ENCODE measurements at regions not wholly inside any gene's neighbourhood (a gene's known extent, or its start where the extent isn't known, plus 50 kb on each side); places are given as distances from the start of the nearest gene placed in this dataset.

DNA sequence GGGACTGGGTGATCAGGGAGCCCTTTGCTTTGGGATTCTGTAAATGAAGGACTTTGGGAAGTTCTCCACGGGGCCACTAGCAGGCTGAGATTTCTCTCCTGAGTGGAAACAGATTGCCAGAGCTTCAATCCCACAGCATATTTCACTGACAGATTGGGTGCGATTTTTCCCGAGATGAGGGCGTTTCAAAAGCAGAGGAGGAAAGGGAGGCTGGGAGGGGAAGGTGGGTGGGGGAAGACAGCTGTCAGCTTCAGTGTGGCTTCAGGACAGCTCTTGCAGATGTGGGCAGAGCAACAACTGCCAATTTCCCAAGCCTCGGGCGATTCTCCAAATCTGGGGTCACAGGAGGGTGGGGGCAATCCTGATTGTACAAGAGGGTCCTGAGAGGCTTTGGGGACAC lies 258.5 kb upstream of the ADRA1B start:
- TF ChIP-seq, protein P1, sequence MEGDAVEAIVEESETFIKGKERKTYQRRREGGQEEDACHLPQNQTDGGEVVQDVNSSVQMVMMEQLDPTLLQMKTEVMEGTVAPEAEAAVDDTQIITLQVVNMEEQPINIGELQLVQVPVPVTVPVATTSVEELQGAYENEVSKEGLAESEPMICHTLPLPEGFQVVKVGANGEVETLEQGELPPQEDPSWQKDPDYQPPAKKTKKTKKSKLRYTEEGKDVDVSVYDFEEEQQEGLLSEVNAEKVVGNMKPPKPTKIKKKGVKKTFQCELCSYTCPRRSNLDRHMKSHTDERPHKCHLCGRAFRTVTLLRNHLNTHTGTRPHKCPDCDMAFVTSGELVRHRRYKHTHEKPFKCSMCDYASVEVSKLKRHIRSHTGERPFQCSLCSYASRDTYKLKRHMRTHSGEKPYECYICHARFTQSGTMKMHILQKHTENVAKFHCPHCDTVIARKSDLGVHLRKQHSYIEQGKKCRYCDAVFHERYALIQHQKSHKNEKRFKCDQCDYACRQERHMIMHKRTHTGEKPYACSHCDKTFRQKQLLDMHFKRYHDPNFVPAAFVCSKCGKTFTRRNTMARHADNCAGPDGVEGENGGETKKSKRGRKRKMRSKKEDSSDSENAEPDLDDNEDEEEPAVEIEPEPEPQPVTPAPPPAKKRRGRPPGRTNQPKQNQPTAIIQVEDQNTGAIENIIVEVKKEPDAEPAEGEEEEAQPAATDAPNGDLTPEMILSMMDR (IDR thresholded peaks at IDR 0.05) = no peak
- ATAC-seq = peak in 1 of 8 donors; percentile 24
- Histone ChIP-seq H3K4me1 (peaks cover 0 to 25% (median 4%) of the 10 kb centered on the region in 9 donors), H3K9me3 (no peaks in the 10 kb centered on the region), H3K27ac (no peak overlapping the region), H3K4me3 (no peak overlapping the region), H3K27me3 (no peaks in the 10 kb centered on the region), H3K36me3 (no peaks in the 10 kb centered on the region)
- DNase-seq = no peak
- intact Hi-C loops (cut with DNase I) = loop anchor here in 1 of 10 donors (10.0 kb wide), 2 partner anchors 143 to 213 kb away; no protein-coding TSS in a partner anchor
- WGBS, 2 donors = 39 to 44% methylated on average over 6 of the region's 6 CpGs

DNA sequence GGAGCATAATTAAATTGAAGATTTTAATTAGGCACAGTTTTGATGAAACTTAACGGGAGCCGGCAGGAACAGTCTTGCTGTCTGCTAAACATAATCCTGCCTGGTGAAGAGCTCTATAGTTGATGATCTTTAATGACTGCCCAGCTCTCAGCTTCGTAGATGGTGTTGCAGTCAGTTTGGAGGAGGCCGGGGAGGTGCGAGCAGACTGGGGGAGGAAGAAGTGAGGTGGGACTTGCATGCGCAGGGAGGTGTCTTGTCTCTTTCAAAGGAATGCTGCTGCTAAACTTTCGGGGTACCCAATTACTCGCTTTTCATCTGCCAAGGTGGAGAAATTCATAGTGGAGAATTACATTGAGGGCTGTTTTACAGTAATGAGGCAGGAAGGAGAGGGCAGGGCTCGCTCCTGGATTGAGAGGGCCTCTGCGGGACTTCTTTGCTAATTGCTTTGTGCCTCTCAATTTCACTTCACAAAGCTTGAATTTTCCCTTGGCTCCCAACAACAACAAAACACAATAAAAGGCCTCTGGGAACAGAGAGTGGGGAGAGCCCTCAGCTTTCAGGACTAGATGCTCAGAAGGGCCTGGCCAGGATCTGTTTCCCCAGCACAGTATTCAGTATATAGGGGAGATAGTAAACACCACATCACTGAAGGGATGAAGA lies 257.9 kb upstream of the ADRA1B start:
- Histone ChIP-seq H3K27ac (no peak overlapping the region), H3K9me3 (no peaks in the 10 kb centered on the region), H3K36me3 (no peaks in the 10 kb centered on the region), H3K27me3 (no peaks in the 10 kb centered on the region), H3K4me3 (no peak overlapping the region), H3K4me1 (peaks cover 0 to 25% (median 4%) of the 10 kb centered on the region in 9 donors)
- no peak for ATAC-seq
- intact Hi-C loops (cut with DNase I) = loop anchor here in 1 of 10 donors (10.0 kb wide), 2 partner anchors 144 to 214 kb away; no protein-coding TSS in a partner anchor
- 83 to 88% methylated on average over 10 of the region's 10 CpGs for WGBS, 2 donors
- no peak for DNase-seq
- TF ChIP-seq, protein P1 (IDR thresholded peaks at IDR 0.05) = no peak

- Histone ChIP-seq H3K4me3 (no peak overlapping the region), H3K36me3 (no peaks in the 10 kb centered on the region), H3K4me1 (peaks cover 0 to 25% (median 2%) of the 10 kb centered on the region in 9 donors), H3K9me3 (no peaks in the 10 kb centered on the region), H3K27me3 (no peaks in the 10 kb centered on the region), H3K27ac (no peak overlapping the region)
- no peak for ATAC-seq
- WGBS, 2 donors = 65 to 72% methylated on average over 2 of the region's 2 CpGs
- no peak for DNase-seq
- intact Hi-C loops (cut with DNase I) = no loop called here
- TF ChIP-seq, protein P1 (IDR thresholded peaks at IDR 0.05) = no peak
These were observed 255.9 kb upstream of the ADRA1B start for GRCh38 chr5:159660401-159660800.

DNA sequence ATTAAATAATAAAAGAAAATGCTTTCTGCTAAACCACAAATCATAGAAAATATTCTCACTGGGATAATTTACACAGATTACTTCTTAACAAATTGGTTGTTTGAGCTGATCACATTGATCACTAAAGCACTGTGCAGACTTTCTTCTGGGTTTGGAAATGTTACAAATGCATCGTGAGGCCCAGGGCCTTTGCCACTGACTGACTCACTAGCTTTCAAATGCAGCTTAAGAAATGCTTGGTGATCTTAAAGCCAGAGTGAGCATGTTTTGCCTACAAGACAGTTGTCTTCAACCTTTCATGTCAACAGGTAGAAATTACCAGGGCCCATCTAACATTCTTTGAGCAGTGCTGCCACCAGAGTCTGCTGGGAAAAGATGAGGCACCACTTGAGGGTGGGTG lies 252.3 kb upstream of the ADRA1B start:
- Histone ChIP-seq H3K27ac (no peak overlapping the region), H3K4me3 (no peak overlapping the region), H3K36me3 (no peaks in the 10 kb centered on the region), H3K27me3 (no peaks in the 10 kb centered on the region), H3K9me3 (no peaks in the 10 kb centered on the region), H3K4me1 (peaks cover 0 to 6% (median 0%) of the 10 kb centered on the region in 9 donors)
- intact Hi-C loops (cut with DNase I) = no loop called here
- ATAC-seq (no peak), DNase-seq (no peak)
- 88 to 92% methylated on average over 1 of the region's 1 CpG for WGBS, 2 donors
- TF ChIP-seq, protein P1 (IDR thresholded peaks at IDR 0.05) = no peak

Data from heart right ventricle (tissue), 16 donors.